PC-3 (cell line): ENCODE measurements at regions not wholly inside any gene's neighbourhood (a gene's known extent, or its start where the extent isn't known, plus 50 kb on each side); places are given as distances from the start of the nearest gene placed in this dataset.

Source experiments
- CTCF ChIP-seq: fragments of 300-600 bp; sonication (generic); conservative IDR thresholded peaks from 2 replicates; pipeline ENCODE4 v1.5.1; 2017; ENCODE audit warnings: antibody characterized with exemption, low read depth, mild to moderate bottlenecking, low read length
- EZH2 ChIP-seq: fragments of 300-600 bp; sonication (generic); IDR thresholded peaks from one replicate; pipeline ENCODE4 v1.6.1; 2017; ENCODE audit warnings: antibody characterized with exemption, mild to moderate bottlenecking, low read length; ENCODE audit not compliant: unreplicated experiment
- EZH2phosphoT487 ChIP-seq: fragments of 300-600 bp; sonication (generic); IDR thresholded peaks from 2 replicates; pipeline ENCODE4 v1.6.1; 2018; ENCODE audit warnings: mild to moderate bottlenecking, antibody characterized with exemption, low read length, borderline replicate concordance

GRCh38 chr16:79485020-79485419, 115.5 kb downstream of the MAF start:
- no peak for TF ChIP-seq EZH2
- TF ChIP-seq CTCF = no peak
- TF ChIP-seq EZH2phosphoT487 = no peak
